GM23338 (cell line): ENCODE measurements at regions not wholly inside any gene's neighbourhood (a gene's known extent, or its start where the extent isn't known, plus 50 kb on each side); places are given as distances from the start of the nearest gene placed in this dataset.

Source experiments
- CREB1 ChIP-seq: fragments of 250-450 bp; sonication (Bioruptor Pico); IDR thresholded peaks from 2 replicates; pipeline ENCODE4 v1.5.0; 2020; ENCODE audit warnings: low read depth, mild to moderate bottlenecking, moderate library complexity
- CTCF ChIP-seq, 2 experiments: fragments of 200-600 bp in 1 of 2; sonication (generic) in 1 of 2; conservative IDR thresholded peaks; 2 replicates each; pipeline versions ENCODE4 v1.5.1 to v1.6.1; 2016 to 2017; ENCODE audit warnings: antibody characterized with exemption in 2 of 2, low read depth in 2 of 2, mild to moderate bottlenecking in 2 of 2, moderate library complexity in 1 of 2
- ETS1 ChIP-seq: IDR thresholded peaks from 2 replicates; pipeline ENCODE4 v1.6.1; 2016; ENCODE audit warnings: antibody characterized with exemption
- EZH2 ChIP-seq: fragments of 200-600 bp; sonication (generic); IDR thresholded peaks from one replicate; pipeline ENCODE4 v1.8.0; 2017; ENCODE audit warnings: antibody characterized with exemption, mild to moderate bottlenecking, low read depth; ENCODE audit not compliant: unreplicated experiment
- EZH2phosphoT487 ChIP-seq: fragments of 200-600 bp; sonication (generic); IDR thresholded peaks from one replicate; pipeline ENCODE4 v1.8.1; 2018; ENCODE audit warnings: antibody characterized with exemption; ENCODE audit not compliant: unreplicated experiment
- JUNB ChIP-seq: IDR thresholded peaks from one replicate; pipeline ENCODE4 v1.6.1; 2016; ENCODE audit warnings: antibody characterized with exemption; ENCODE audit not compliant: unreplicated experiment
- NANOG ChIP-seq: IDR thresholded peaks from 2 replicates; pipeline ENCODE4 v1.6.1; 2016; ENCODE audit warnings: antibody characterized with exemption, borderline replicate concordance
- POLR2AphosphoS5 ChIP-seq: IDR thresholded peaks from 2 replicates; pipeline ENCODE4 v1.6.1; 2016; ENCODE audit warnings: antibody characterized with exemption, low read depth
- REST ChIP-seq: IDR thresholded peaks from one replicate; pipeline ENCODE4 v1.6.1; 2018; ENCODE audit warnings: antibody characterized with exemption; ENCODE audit not compliant: unreplicated experiment
- STAT1 ChIP-seq: IDR thresholded peaks from one replicate; pipeline ENCODE4 v1.6.1; 2016; ENCODE audit warnings: antibody characterized with exemption; ENCODE audit not compliant: unreplicated experiment
- ZNF331 ChIP-seq: fragments of 250-450 bp; sonication (Bioruptor Pico); IDR thresholded peaks from 2 replicates; pipeline ENCODE4 v1.5.0; 2020; ENCODE audit warnings: low read depth, mild to moderate bottlenecking, moderate library complexity
- ZNF462 ChIP-seq: fragments of 250-450 bp; sonication (Bioruptor Pico); IDR thresholded peaks from 2 replicates; pipeline ENCODE4 v1.5.0; 2020; ENCODE audit warnings: mild to moderate bottlenecking, moderate library complexity

- TF ChIP-seq CTCF (conservative IDR thresholded peaks at IDR 0.05; ENCODE audit: low read depth in 2 of 2), result no peak
- TF ChIP-seq EZH2phosphoT487, result no peak
- no peak for TF ChIP-seq REST
- TF ChIP-seq STAT1, result no peak
- no peak for TF ChIP-seq CREB1 (CRISPR knock-in tag)
- no peak for TF ChIP-seq POLR2AphosphoS5
- TF ChIP-seq EZH2, result no peak
- TF ChIP-seq ETS1, result no peak
- TF ChIP-seq JUNB, result no peak
- TF ChIP-seq ZNF331 (CRISPR knock-in tag), result no peak
- TF ChIP-seq ZNF462 (CRISPR knock-in tag), result no peak
- no peak for TF ChIP-seq NANOG
Observed at GRCh38 chr7:93629291-93629801, 54.8 kb upstream of the CALCR start.
